B cell (primary cell): ENCODE measurements at regions not wholly inside any gene's neighbourhood (a gene's known extent, or its start where the extent isn't known, plus 50 kb on each side); places are given as distances from the start of the nearest gene placed in this dataset.

ENCODE experiments used
- EZH2 ChIP-seq: IDR thresholded peaks from 2 replicates; pipeline ENCODE4 v1.6.1; 2012; ENCODE audit warnings: borderline replicate concordance, low read depth, mild to moderate bottlenecking, moderate library complexity, low read length; ENCODE audit not compliant: insufficient read depth, poor library complexity, severe bottlenecking
- TF ChIP-seq, protein P1 (sequence below): fragments of 200-600 bp; IDR thresholded peaks from one replicate; pipeline ENCODE4 v1.8.0; 2022; ENCODE audit warnings: antibody characterized with exemption, mild to moderate bottlenecking

DNA sequence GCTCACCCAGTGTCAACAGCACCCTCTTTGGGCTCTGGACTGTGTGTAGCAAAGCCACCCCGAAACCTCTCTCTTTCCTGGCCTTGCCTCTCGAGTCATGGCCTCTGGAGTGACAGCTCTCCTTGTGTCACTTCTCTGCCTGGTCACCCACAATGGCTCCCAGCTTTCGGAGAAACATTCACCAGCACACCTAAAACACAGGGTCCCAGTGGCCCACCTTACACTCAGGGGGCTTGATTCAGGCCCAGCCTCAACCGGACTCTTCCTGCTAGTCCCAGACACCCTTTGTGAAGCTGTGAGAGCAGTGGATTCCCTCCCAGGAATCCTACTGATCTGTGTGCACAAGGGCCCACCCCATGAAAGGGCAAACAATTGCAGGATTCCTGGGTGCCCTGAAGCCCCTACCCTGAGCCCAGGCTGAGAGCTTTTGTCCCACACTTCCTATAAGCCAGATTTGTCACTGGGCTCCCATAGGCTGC is 137.2 kb upstream of the HAAO start:
- no peak for TF ChIP-seq EZH2
- TF ChIP-seq, protein P1, sequence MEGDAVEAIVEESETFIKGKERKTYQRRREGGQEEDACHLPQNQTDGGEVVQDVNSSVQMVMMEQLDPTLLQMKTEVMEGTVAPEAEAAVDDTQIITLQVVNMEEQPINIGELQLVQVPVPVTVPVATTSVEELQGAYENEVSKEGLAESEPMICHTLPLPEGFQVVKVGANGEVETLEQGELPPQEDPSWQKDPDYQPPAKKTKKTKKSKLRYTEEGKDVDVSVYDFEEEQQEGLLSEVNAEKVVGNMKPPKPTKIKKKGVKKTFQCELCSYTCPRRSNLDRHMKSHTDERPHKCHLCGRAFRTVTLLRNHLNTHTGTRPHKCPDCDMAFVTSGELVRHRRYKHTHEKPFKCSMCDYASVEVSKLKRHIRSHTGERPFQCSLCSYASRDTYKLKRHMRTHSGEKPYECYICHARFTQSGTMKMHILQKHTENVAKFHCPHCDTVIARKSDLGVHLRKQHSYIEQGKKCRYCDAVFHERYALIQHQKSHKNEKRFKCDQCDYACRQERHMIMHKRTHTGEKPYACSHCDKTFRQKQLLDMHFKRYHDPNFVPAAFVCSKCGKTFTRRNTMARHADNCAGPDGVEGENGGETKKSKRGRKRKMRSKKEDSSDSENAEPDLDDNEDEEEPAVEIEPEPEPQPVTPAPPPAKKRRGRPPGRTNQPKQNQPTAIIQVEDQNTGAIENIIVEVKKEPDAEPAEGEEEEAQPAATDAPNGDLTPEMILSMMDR: no peak
